ENCODE measurements at regions not wholly inside any gene's neighbourhood (a gene's known extent, or its start where the extent isn't known, plus 50 kb on each side); places are given as distances from the start of the nearest gene placed in this dataset.

- TF ChIP-seq POLR2A (IDR thresholded peaks at IDR 0.05; ENCODE audit: low read depth, low read length) (no peak), SPI1 (IDR thresholded peaks at IDR 0.05; ENCODE audit: low read depth, low read length) (no peak), POLR2AphosphoS5 (IDR thresholded peaks at IDR 0.05; ENCODE audit: low read depth, low read length) (no peak), TAF1 (IDR thresholded peaks at IDR 0.05; ENCODE audit: low read depth, low read length) (no peak), POU2F2 (IDR thresholded peaks at IDR 0.05; ENCODE audit: low read depth, low read length) (no peak), PAX5 (IDR thresholded peaks at IDR 0.05; ENCODE audit: insufficient read depth, low read length, severe bottlenecking) (no peak)
These were observed 485.4 kb downstream of the KCNJ2 start for GRCh38 chr17:70654706-70655105.
